GM12872 (cell line): ENCODE measurements at regions not wholly inside any gene's neighbourhood (a gene's known extent, or its start where the extent isn't known, plus 50 kb on each side); places are given as distances from the start of the nearest gene placed in this dataset.

Experiments used
- CTCF ChIP-seq: IDR thresholded peaks from 3 replicates; pipeline ENCODE4 v1.5.1; 2011; ENCODE audit warnings: low read depth, mild to moderate bottlenecking, low read length, moderate library complexity; ENCODE audit not compliant: insufficient read depth

DNA sequence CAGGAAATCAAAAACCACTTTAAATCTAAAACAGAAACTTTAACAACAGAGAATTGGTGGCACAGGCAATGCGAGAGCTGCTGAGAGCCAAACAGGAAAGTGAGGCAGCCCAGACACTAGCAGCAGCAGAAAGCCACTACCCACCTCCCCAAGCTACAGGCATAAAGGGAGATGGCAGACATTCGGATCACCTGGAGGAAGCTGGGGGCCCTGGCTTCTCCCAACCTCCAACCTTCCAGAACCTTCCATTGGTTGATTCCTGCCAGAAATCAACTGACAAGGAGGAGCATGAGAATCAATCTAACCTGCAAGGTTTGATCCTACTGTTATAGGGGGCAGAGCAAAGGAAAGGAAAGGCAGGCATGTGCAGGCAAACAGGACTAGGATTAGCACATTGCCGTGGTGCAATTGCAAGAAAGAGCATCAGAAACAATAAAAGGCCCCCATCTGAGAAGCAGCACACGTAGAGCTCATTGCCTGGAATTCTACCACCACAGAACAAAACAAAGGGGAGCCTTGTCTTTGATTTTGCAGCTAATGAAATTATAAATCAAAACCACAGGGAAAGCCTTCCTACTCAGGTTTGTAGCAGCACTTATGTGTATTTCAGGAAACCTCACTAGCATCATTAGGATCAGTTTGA is 427.3 kb upstream of the RASGEF1B start:
- TF ChIP-seq CTCF, result no peak

GRCh38 chr4:81896936-81897335 is 425.2 kb upstream of the RASGEF1B start:
- no peak for TF ChIP-seq CTCF

GRCh38 chr4:81891005-81891996 is 419.6 kb upstream of the RASGEF1B start:
- no peak for TF ChIP-seq CTCF

DNA sequence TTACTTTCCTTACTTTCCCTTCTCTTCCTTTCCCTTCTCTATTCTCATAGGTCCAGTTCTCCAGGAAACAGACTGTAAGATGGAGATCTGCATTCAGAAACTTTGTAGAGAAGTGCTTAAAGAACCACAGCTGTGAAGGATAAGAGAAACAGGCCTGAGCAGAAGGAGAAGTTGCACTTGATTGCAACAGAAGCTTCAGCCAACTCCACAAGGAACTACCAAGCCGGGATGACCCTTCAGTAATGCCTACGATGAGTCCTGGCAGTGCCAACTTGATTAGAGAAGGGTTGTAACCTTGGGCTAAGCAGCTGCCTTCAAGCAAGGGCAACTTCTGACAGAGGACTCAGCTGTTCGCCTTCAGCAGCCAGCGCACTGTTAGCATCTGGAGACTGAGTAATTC is 413.3 kb upstream of the RASGEF1B start:
- TF ChIP-seq CTCF, result no peak

GRCh38 chr4:81883530-81884450 is 412.1 kb upstream of the RASGEF1B start:
- no peak for TF ChIP-seq CTCF

- TF ChIP-seq CTCF, result no peak
Observed at GRCh38 chr4:81883004-81883403, 411.3 kb upstream of the RASGEF1B start.
